SK-N-SH treated with all-trans-retinoic acid at 6 μM for 48 hours (cell line): ENCODE measurements at regions not wholly inside any gene's neighbourhood (a gene's known extent, or its start where the extent isn't known, plus 50 kb on each side); places are given as distances from the start of the nearest gene placed in this dataset.

Source experiments
- ATAC-seq: fragments of 200-7000 bp; cut with Tn5 transposase; 3 replicates; pipeline ENCODE4 v1.9.1; 2020; ENCODE audit warnings: mild to moderate bottlenecking, moderate library complexity
- ARNTL ChIP-seq: fragments of 450-650 bp; formaldehyde crosslinking; IDR thresholded peaks from 2 replicates; pipeline ENCODE4 v1.5.0; 2020; ENCODE audit warnings: low read depth, mild to moderate bottlenecking, moderate library complexity, borderline replicate concordance
- BACH2 ChIP-seq: fragments of 250-450 bp; sonication (Bioruptor Pico); IDR thresholded peaks from 2 replicates; pipeline ENCODE4 v1.9.0; 2021; ENCODE audit warnings: mild to moderate bottlenecking, borderline replicate concordance
- CSDC2 ChIP-seq: fragments of 250-450 bp; sonication (Bioruptor Pico); IDR thresholded peaks from 2 replicates; pipeline ENCODE4 v1.5.0; 2020; ENCODE audit warnings: mild to moderate bottlenecking, moderate library complexity
- GLIS3 ChIP-seq: fragments of 250-450 bp; sonication (Bioruptor Pico); IDR thresholded peaks from 2 replicates; pipeline ENCODE4 v1.5.0; 2020; ENCODE audit warnings: mild to moderate bottlenecking, moderate library complexity
- ISL1 ChIP-seq: fragments of 250-450 bp; sonication (Bioruptor Pico); IDR thresholded peaks from 2 replicates; pipeline ENCODE4 v2.1.2; 2022; ENCODE audit warnings: mild to moderate bottlenecking, moderate library complexity
- OSR1 ChIP-seq: fragments of 250-450 bp; sonication (Bioruptor Pico); IDR thresholded peaks from 2 replicates; pipeline ENCODE4 v1.8.0; 2022; ENCODE audit warnings: moderate library complexity, mild to moderate bottlenecking, inconsistent platforms
- PPARA ChIP-seq: fragments of 250-450 bp; sonication (Bioruptor Pico); IDR thresholded peaks from 2 replicates; pipeline ENCODE4 v1.5.0; 2020; ENCODE audit warnings: mild to moderate bottlenecking, borderline replicate concordance
- RARB ChIP-seq: fragments of 250-450 bp; sonication (Bioruptor Pico); IDR thresholded peaks from 2 replicates; pipeline ENCODE4 v1.8.0; 2021; ENCODE audit warnings: mild to moderate bottlenecking, moderate library complexity
- SNAI2 ChIP-seq: fragments of 250-450 bp; sonication (Bioruptor Pico); IDR thresholded peaks from 2 replicates; pipeline ENCODE4 v1.5.0; 2020; ENCODE audit warnings: mild to moderate bottlenecking, moderate library complexity
- TCF4 ChIP-seq: fragments of 250-450 bp; sonication (Bioruptor Pico); IDR thresholded peaks from 2 replicates; pipeline ENCODE4 v1.8.0; 2021; ENCODE audit warnings: mild to moderate bottlenecking, moderate library complexity, borderline replicate concordance
- TOX ChIP-seq: fragments of 250-450 bp; sonication (Bioruptor Pico); IDR thresholded peaks from 2 replicates; pipeline ENCODE4 v1.8.0; 2021; ENCODE audit warnings: mild to moderate bottlenecking, moderate library complexity, borderline replicate concordance
- ZC3H10 ChIP-seq: fragments of 250-450 bp; sonication (Bioruptor Pico); IDR thresholded peaks from 2 replicates; pipeline ENCODE4 v1.5.1; 2021; ENCODE audit warnings: mild to moderate bottlenecking, moderate library complexity
- ZFP3 ChIP-seq: fragments of 250-450 bp; sonication (Bioruptor Pico); IDR thresholded peaks from 2 replicates; pipeline ENCODE4 v1.5.0; 2020; ENCODE audit warnings: mild to moderate bottlenecking, moderate library complexity
- ZFP30 ChIP-seq: fragments of 450-650 bp; formaldehyde crosslinking; IDR thresholded peaks from 2 replicates; pipeline ENCODE4 v1.5.0; 2022; ENCODE audit warnings: mild to moderate bottlenecking, moderate library complexity
- ZNF565 ChIP-seq: fragments of 450-650 bp; formaldehyde crosslinking; conservative IDR thresholded peaks from 2 replicates; pipeline ENCODE4 v1.5.0; 2020; ENCODE audit warnings: low read depth, mild to moderate bottlenecking, moderate library complexity
- ZNF70 ChIP-seq: fragments of 450-650 bp; formaldehyde crosslinking; IDR thresholded peaks from 2 replicates; pipeline ENCODE4 v1.5.0; 2020; ENCODE audit warnings: mild to moderate bottlenecking, moderate library complexity
- ZNF8 ChIP-seq: fragments of 450-650 bp; formaldehyde crosslinking; IDR thresholded peaks from 2 replicates; pipeline ENCODE4 v1.5.0; 2020; ENCODE audit warnings: mild to moderate bottlenecking, moderate library complexity
- TF ChIP-seq, protein P1 (sequence below): fragments of 250-450 bp; sonication (Bioruptor Pico); IDR thresholded peaks from 2 replicates; pipeline ENCODE4 v1.5.1; 2020; ENCODE audit warnings: low read depth, mild to moderate bottlenecking, moderate library complexity
- TF ChIP-seq, protein P2 (sequence below): fragments of 250-450 bp; sonication (Bioruptor Pico); IDR thresholded peaks from 2 replicates; pipeline ENCODE4 v1.5.1; 2021; ENCODE audit warnings: mild to moderate bottlenecking, moderate library complexity
- TF ChIP-seq, protein P3 (sequence below): fragments of 250-450 bp; sonication (Bioruptor Pico); IDR thresholded peaks from 2 replicates; pipeline ENCODE4 v1.5.0; 2020; ENCODE audit warnings: mild to moderate bottlenecking, moderate library complexity
- TF ChIP-seq, protein P4 (sequence below): fragments of 250-450 bp; sonication (Bioruptor Pico); IDR thresholded peaks from 2 replicates; pipeline ENCODE4 v1.8.0; 2021; ENCODE audit warnings: low read depth, mild to moderate bottlenecking, moderate library complexity, borderline replicate concordance

DNA sequence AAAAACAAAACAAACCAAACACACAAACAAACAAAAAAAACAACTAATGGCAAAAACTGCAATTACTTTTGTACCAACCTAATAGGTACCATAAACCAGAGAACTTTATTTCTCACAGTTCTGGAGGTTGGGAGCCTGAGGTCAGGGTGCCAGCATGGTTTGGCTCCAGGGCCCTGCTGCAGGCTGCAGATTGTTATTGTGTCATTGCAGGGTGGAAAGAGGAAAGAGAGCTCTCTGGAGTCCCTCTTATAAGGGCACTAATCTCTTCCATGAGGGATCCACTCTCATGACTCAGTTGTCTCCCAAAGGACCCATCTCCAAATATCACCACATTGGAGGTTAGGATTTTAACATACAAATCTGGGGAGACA lies 64.9 kb upstream of the CPEB4 start:
- TF ChIP-seq, protein P1, sequence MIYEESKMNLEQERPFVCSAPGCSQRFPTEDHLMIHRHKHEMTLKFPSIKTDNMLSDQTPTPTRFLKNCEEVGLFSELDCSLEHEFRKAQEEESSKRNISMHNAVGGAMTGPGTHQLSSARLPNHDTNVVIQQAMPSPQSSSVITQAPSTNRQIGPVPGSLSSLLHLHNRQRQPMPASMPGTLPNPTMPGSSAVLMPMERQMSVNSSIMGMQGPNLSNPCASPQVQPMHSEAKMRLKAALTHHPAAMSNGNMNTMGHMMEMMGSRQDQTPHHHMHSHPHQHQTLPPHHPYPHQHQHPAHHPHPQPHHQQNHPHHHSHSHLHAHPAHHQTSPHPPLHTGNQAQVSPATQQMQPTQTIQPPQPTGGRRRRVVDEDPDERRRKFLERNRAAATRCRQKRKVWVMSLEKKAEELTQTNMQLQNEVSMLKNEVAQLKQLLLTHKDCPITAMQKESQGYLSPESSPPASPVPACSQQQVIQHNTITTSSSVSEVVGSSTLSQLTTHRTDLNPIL (CRISPR knock-in tag): no peak
- TF ChIP-seq GLIS3 (CRISPR knock-in tag): no peak
- no peak for TF ChIP-seq ISL1 (CRISPR knock-in tag)
- TF ChIP-seq, protein P2, sequence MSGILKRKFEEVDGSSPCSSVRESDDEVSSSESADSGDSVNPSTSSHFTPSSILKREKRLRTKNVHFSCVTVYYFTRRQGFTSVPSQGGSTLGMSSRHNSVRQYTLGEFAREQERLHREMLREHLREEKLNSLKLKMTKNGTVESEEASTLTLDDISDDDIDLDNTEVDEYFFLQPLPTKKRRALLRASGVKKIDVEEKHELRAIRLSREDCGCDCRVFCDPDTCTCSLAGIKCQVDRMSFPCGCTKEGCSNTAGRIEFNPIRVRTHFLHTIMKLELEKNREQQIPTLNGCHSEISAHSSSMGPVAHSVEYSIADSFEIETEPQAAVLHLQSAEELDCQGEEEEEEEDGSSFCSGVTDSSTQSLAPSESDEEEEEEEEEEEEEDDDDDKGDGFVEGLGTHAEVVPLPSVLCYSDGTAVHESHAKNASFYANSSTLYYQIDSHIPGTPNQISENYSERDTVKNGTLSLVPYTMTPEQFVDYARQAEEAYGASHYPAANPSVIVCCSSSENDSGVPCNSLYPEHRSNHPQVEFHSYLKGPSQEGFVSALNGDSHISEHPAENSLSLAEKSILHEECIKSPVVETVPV (CRISPR knock-in tag): no peak
- TF ChIP-seq ZC3H10 (CRISPR knock-in tag): no peak
- TF ChIP-seq, protein P3, sequence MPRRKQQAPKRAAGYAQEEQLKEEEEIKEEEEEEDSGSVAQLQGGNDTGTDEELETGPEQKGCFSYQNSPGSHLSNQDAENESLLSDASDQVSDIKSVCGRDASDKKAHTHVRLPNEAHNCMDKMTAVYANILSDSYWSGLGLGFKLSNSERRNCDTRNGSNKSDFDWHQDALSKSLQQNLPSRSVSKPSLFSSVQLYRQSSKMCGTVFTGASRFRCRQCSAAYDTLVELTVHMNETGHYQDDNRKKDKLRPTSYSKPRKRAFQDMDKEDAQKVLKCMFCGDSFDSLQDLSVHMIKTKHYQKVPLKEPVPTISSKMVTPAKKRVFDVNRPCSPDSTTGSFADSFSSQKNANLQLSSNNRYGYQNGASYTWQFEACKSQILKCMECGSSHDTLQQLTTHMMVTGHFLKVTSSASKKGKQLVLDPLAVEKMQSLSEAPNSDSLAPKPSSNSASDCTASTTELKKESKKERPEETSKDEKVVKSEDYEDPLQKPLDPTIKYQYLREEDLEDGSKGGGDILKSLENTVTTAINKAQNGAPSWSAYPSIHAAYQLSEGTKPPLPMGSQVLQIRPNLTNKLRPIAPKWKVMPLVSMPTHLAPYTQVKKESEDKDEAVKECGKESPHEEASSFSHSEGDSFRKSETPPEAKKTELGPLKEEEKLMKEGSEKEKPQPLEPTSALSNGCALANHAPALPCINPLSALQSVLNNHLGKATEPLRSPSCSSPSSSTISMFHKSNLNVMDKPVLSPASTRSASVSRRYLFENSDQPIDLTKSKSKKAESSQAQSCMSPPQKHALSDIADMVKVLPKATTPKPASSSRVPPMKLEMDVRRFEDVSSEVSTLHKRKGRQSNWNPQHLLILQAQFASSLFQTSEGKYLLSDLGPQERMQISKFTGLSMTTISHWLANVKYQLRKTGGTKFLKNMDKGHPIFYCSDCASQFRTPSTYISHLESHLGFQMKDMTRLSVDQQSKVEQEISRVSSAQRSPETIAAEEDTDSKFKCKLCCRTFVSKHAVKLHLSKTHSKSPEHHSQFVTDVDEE (CRISPR knock-in tag): no peak
- no peak for TF ChIP-seq TOX (CRISPR knock-in tag)
- TF ChIP-seq OSR1 (CRISPR knock-in tag): no peak
- TF ChIP-seq ARNTL (CRISPR knock-in tag): no peak
- TF ChIP-seq RARB: no peak
- no peak for TF ChIP-seq ZFP3 (CRISPR knock-in tag)
- no peak for TF ChIP-seq ZNF8 (CRISPR knock-in tag)
- no peak for TF ChIP-seq BACH2
- TF ChIP-seq ZFP30: no peak
- TF ChIP-seq SNAI2: no peak
- TF ChIP-seq PPARA: no peak
- no peak for TF ChIP-seq ZNF565
- no peak for TF ChIP-seq ZNF70 (CRISPR knock-in tag)
- no peak for TF ChIP-seq TCF4 (CRISPR knock-in tag)
- no peak for ATAC-seq

DNA sequence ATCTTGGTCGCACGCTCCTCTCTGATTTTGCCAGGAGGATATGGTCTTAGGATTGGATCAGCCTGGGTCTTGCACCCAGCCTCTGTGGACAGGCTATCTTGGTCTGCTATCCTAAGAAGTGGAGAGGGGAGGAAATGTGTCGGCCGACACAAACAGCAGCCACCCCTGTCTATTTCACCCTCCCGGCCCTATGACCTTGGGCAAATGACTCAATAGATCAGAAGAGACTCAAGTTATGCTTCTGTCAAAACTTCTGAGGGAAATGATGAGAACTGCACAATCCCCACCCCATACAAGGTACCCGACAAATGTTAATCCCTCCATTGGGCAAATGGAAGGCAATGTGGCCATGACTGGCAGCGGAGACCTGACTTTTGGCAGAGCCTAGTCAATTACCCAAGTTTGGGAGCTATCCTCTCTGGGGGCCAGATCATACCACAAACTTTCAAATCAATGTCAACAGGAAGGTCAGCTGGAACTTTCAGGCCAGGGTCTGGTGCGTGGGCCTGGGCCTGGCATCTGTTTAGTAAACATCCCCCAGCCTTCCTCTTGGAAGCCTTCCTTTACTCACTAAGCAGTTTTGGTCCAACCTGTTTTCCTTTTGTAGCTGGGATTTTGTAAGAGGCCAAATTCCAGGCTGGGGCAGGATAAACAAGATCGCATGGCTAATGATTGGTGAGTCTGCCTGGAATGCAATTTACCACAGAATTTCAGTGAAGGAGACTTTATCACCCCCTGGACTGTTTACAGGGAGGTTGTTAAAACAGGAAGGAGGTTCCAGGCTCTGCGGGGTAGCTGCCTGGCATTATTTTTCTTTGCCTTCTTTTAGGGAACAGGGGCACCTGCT lies 64.2 kb upstream of the CPEB4 start:
- ATAC-seq: no peak
- TF ChIP-seq ZNF8 (CRISPR knock-in tag) (no peak), TCF4 (CRISPR knock-in tag) (no peak)

DNA sequence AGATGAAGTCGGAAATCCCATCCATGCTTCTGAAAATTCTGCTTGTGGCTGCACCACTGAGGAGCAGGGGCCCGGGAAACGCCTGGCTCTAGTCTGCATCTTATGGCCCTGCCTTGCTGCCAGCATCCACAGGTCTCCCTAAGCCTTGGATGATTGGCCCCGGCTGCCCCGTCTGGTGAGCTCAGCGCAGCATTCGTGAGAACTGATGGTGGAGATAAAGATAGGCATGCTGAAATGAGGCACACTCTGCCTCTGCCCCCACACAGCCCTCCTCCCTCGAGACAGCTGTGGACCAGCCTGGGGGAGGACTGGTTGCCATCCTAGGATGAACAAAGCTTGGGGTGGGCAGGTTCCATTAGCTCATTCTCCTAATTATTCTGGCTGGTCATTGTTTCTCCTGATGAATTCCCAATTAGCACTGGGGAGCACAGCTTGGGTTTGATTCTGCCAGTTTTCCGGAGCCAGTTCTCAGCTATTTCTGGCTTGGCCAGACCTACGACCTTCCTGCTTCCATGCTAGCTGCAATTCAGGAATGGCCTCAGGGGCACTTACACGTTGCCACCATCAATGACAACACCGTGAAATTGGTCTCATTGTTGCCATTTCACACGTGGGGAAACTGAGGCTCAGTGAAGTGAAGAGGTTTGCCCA lies 62.8 kb upstream of the CPEB4 start:
- ATAC-seq: no peak
- TF ChIP-seq ARNTL (CRISPR knock-in tag) (no peak), CSDC2 (CRISPR knock-in tag) (no peak)
- TF ChIP-seq, protein P4, sequence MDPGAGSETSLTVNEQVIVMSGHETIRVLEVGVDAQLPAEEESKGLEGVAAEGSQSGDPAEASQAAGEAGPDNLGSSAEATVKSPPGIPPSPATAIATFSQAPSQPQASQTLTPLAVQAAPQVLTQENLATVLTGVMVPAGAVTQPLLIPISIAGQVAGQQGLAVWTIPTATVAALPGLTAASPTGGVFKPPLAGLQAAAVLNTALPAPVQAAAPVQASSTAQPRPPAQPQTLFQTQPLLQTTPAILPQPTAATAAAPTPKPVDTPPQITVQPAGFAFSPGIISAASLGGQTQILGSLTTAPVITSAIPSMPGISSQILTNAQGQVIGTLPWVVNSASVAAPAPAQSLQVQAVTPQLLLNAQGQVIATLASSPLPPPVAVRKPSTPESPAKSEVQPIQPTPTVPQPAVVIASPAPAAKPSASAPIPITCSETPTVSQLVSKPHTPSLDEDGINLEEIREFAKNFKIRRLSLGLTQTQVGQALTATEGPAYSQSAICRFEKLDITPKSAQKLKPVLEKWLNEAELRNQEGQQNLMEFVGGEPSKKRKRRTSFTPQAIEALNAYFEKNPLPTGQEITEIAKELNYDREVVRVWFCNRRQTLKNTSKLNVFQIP (CRISPR knock-in tag): no peak
- TF ChIP-seq, all 23 proteins: peak for 0

DNA sequence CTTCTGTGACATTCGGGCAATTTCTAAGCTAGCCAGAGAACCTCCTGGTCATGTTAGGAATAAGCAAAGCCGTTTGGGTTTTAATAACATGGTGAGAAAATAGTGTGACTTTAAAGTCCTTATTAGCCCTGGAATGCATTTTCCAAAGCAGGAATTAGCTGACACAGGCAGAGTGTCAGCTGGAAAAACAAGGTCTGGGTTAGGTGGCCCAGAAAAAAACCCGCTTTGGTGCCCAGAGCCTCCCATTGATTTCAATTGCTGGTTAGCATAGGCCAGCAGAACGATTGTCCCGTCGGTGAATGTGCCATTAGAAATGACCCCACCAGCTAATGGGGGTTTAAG lies 62.1 kb upstream of the CPEB4 start:
- ATAC-seq: no peak
- TF ChIP-seq OSR1 (CRISPR knock-in tag) (no peak), GLIS3 (CRISPR knock-in tag) (no peak), ZC3H10 (CRISPR knock-in tag) (no peak), ARNTL (CRISPR knock-in tag) (no peak), ZNF70 (CRISPR knock-in tag) (no peak), RARB (no peak), ISL1 (CRISPR knock-in tag) (no peak), ZFP30 (no peak)
- TF ChIP-seq, protein P4 (CRISPR knock-in tag): no peak
- TF ChIP-seq, protein P1 (CRISPR knock-in tag): no peak
- TF ChIP-seq, protein P3 (CRISPR knock-in tag): no peak
